Transverse colon (tissue), 4 donors: ENCODE measurements at regions not wholly inside any gene's neighbourhood (a gene's known extent, or its start where the extent isn't known, plus 50 kb on each side); places are given as distances from the start of the nearest gene placed in this dataset.

Experiments
- DNase-seq: peaks from one replicate; pipeline ENCODE4 v3.0.0-alpha.2; 2019
- H3K27ac ChIP-seq, 4 donors: fragments of 200-600 bp; sonication (generic); 2 replicates each; pipeline ENCODE4 v1.5.1; 2016 to 2018; ENCODE audit warnings: inconsistent platforms in 4 of 4
- H3K27me3 ChIP-seq: fragments of 200-600 bp; sonication (generic); 2 replicates; pipeline ENCODE4 v1.5.1; 2017; ENCODE audit warnings: inconsistent platforms
- H3K36me3 ChIP-seq, 4 donors: fragments of 200-600 bp; sonication (generic); 2 replicates each; pipeline ENCODE4 v1.5.1; 2017 to 2019; ENCODE audit warnings: inconsistent platforms in 4 of 4
- H3K4me1 ChIP-seq, 4 donors: fragments of 200-600 bp; sonication (generic); 2 replicates each; pipeline ENCODE4 v1.5.1; 2017 to 2020; ENCODE audit warnings: inconsistent platforms in 4 of 4
- H3K4me3 ChIP-seq, 4 donors: fragments of 200-600 bp; sonication (generic); 1 replicate in 1 of 4; 2 replicates in 3 of 4; pipeline versions ENCODE4 v1.5.1 to v1.6.1; 2017 to 2019; ENCODE audit warnings: inconsistent platforms in 4 of 4
- H3K9me3 ChIP-seq, 2 donors: fragments of 200-600 bp; sonication (generic); 2 replicates each; pipeline ENCODE4 v1.5.1; 2017 to 2019; ENCODE audit warnings: inconsistent platforms in 2 of 2
- CTCF ChIP-seq, 5 experiments: fragments of 200-600 bp in 3 of 5; fragments of 450-650 bp in 2 of 5; sonication (generic) in 3 of 5; IDR thresholded peaks; 1 replicate in 2 of 5; 2 replicates in 3 of 5; pipeline ENCODE4 v1.5.1; 2016 to 2017; ENCODE audit warnings: antibody characterized with exemption in 5 of 5, inconsistent platforms in 3 of 5, mild to moderate bottlenecking in 2 of 5, moderate library complexity in 1 of 5
- EP300 ChIP-seq: sonication (generic); formaldehyde crosslinking; IDR thresholded peaks from one replicate; pipeline ENCODE4 v1.6.1; 2017; ENCODE audit warnings: antibody characterized with exemption, low read depth
- POLR2A ChIP-seq: fragments of 450-650 bp; IDR thresholded peaks from one replicate; pipeline ENCODE4 v1.6.1; 2016; ENCODE audit warnings: antibody characterized with exemption, mild to moderate bottlenecking, moderate library complexity
- POLR2AphosphoS5 ChIP-seq, 3 donors: sonication (generic); formaldehyde crosslinking; IDR thresholded peaks; one replicate each; pipeline ENCODE4 v1.6.1; 2016; ENCODE audit warnings: antibody characterized with exemption in 3 of 3
- WGBS, 2 donors: methylation state at CpG; one replicate each; pipeline ENCODE4 v1.1.5; 2018; ENCODE audit warnings: low coverage in 1 of 2; 5-methylcytosine and 5-hydroxymethylcytosine counted together
- in situ Hi-C, 4 donors: fragments of 200-750 bp; cut with MboI; loops; one replicate each; pipeline versions ENCODE4 v1.15.0 to v1.15.1; 2017; ENCODE audit warnings: low sequenced_read_pairs in 3 of 4, low pct_ligation_motif_present in 1 of 4, low pct_unique_long_range_greater_than_20kb in 1 of 4
- intact Hi-C: fragments of 100-400 bp; cut with DNase I; formaldehyde crosslinking; loops from one replicate; pipeline ENCODE4 v1.15.1; 2023; ENCODE audit warnings: low total_unique reads

GRCh38 chr2:120430957-120431356, 85.0 kb downstream of the INHBB start:
- Histone ChIP-seq H3K27me3 (peaks cover 3% of the 10 kb centered on the region), H3K4me3 (no peak overlapping the region), H3K27ac (no peak overlapping the region), H3K9me3 (no peaks in the 10 kb centered on the region), H3K36me3 (no peaks in the 10 kb centered on the region), H3K4me1 (no peaks in the 10 kb centered on the region)
- no peak for TF ChIP-seq POLR2AphosphoS5 (IDR thresholded peaks at IDR 0.05)
- TF ChIP-seq EP300: no peak
- TF ChIP-seq POLR2A: no peak
- no peak for TF ChIP-seq CTCF (IDR thresholded peaks at IDR 0.05)
- DNase-seq: no peak
- in situ Hi-C loops (no loop called here), intact Hi-C loops (no loop called here)
- 81 to 93% methylated on average over 3 to 6 of the region's 6 CpGs for WGBS, 2 donors

- WGBS, 2 donors: 86 to 100% methylated on average over 2 to 20 of the region's 20 CpGs
- Histone ChIP-seq H3K27me3 (peaks cover 3% of the 10 kb centered on the region), H3K9me3 (no peaks in the 10 kb centered on the region), H3K27ac (no peak overlapping the region), H3K36me3 (no peaks in the 10 kb centered on the region), H3K4me3 (no peak overlapping the region), H3K4me1 (no peaks in the 10 kb centered on the region)
- in situ Hi-C loops: no loop called here
- TF ChIP-seq POLR2A (no peak), POLR2AphosphoS5 (IDR thresholded peaks at IDR 0.05) (no peak), EP300 (no peak), CTCF (IDR thresholded peaks at IDR 0.05) (no peak)
- intact Hi-C loops: no loop called here
- DNase-seq: no peak
Measured at GRCh38 chr2:120431386-120432292, 85.7 kb downstream of the INHBB start.

GRCh38 chr2:120432293-120432975, 86.5 kb downstream of the INHBB start:
- no peaks in the 10 kb centered on the region for H3K4me1 ChIP-seq
- no peak overlapping the region for H3K27ac ChIP-seq
- no peak for DNase-seq
- 82% methylated on average over 22 of the region's 24 CpGs; no CpG with 5 or more reads in 1 of the 2 donors for WGBS, 2 donors
- H3K27me3 ChIP-seq: no peaks in the 10 kb centered on the region
- TF ChIP-seq EP300: no peak
- no peak for TF ChIP-seq POLR2A
- TF ChIP-seq CTCF (IDR thresholded peaks at IDR 0.05): no peak
- TF ChIP-seq POLR2AphosphoS5 (IDR thresholded peaks at IDR 0.05): no peak
- in situ Hi-C loops (no loop called here), intact Hi-C loops (no loop called here)
- H3K36me3 ChIP-seq: no peaks in the 10 kb centered on the region
- H3K4me3 ChIP-seq: no peak overlapping the region
- no peaks in the 10 kb centered on the region for H3K9me3 ChIP-seq

- H3K27me3 ChIP-seq: no peaks in the 10 kb centered on the region
- no peak for TF ChIP-seq CTCF (IDR thresholded peaks at IDR 0.05)
- TF ChIP-seq POLR2A: no peak
- TF ChIP-seq POLR2AphosphoS5 (IDR thresholded peaks at IDR 0.05): no peak
- no peak for TF ChIP-seq EP300
- no peaks in the 10 kb centered on the region for H3K9me3 ChIP-seq
- intact Hi-C loops: no loop called here
- no peaks in the 10 kb centered on the region for H3K4me1 ChIP-seq
- no peak overlapping the region for H3K27ac ChIP-seq
- 85% methylated on average over 12 of the region's 17 CpGs; no CpG with 5 or more reads in 1 of the 2 donors for WGBS, 2 donors
- in situ Hi-C loops: no loop called here
- no peak for DNase-seq
- no peaks in the 10 kb centered on the region for H3K36me3 ChIP-seq
- H3K4me3 ChIP-seq: no peak overlapping the region
Measured at GRCh38 chr2:120432976-120433815, 87.3 kb downstream of the INHBB start.
